BJ (cell line): ENCODE measurements at regions not wholly inside any gene's neighbourhood (a gene's known extent, or its start where the extent isn't known, plus 50 kb on each side); places are given as distances from the start of the nearest gene placed in this dataset.

Source experiments
- CTCF ChIA-PET: fragments of 350-600 bp; formaldehyde crosslinking; extraction: SDS; loops from one replicate; lab custom pipeline; 2021; ENCODE audit warnings: antibody characterized with exemption, inconsistent platforms; lab: Yijun Ruan, JAX
- POLR2A ChIA-PET: fragments of 300-600 bp; sonication (Branson Sonifier 250); formaldehyde crosslinking; extraction: SDS; loops from one replicate; lab custom pipeline; 2021; ENCODE audit warnings: antibody characterized with exemption; lab: Charles Lee
- DNase-seq: peaks from one replicate; pipeline ENCODE4 v3.0.0-alpha.2; 2011; ENCODE audit warnings: low read depth
- H3K27me3 ChIP-seq: 2 replicates; pipeline ENCODE4 v1.6.0; 2011; ENCODE audit warnings: low read length; ENCODE audit not compliant: control insufficient read depth, insufficient read depth
- H3K36me3 ChIP-seq: 2 replicates; pipeline ENCODE4 v1.5.1; 2011; ENCODE audit warnings: low read length; ENCODE audit not compliant: control insufficient read depth, insufficient read depth
- H3K4me3 ChIP-seq: 2 replicates; pipeline ENCODE4 v1.5.1; 2011; ENCODE audit warnings: low read depth, mild to moderate bottlenecking, control low read depth, low read length
- TF ChIP-seq, protein P1 (sequence below): IDR thresholded peaks from 2 replicates; pipeline ENCODE4 v1.5.1; 2011; ENCODE audit warnings: low read depth, mild to moderate bottlenecking, control low read depth, inconsistent platforms, low read length, moderate library complexity; ENCODE audit not compliant: insufficient read depth

DNA sequence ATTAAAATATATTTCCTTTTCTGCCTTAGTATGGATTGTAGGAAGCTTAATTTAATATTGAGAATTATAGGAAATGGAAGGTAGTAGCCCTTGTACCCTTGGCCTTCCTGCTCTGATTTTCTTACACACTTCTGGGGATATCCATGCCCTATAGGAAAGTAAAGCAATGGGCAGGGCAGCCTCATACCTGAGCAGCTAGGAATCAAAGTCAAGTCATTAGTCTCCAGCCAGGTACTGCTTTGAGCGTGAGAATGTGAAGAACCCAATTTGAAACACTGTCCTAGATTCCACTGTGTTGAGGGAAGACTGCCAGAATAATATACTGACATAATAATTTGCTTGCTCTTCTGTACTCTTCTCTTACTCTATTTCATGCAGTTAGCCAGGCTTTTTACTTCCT, 51.0 kb upstream of the L3MBTL3 start:
- TF ChIP-seq, protein P1, sequence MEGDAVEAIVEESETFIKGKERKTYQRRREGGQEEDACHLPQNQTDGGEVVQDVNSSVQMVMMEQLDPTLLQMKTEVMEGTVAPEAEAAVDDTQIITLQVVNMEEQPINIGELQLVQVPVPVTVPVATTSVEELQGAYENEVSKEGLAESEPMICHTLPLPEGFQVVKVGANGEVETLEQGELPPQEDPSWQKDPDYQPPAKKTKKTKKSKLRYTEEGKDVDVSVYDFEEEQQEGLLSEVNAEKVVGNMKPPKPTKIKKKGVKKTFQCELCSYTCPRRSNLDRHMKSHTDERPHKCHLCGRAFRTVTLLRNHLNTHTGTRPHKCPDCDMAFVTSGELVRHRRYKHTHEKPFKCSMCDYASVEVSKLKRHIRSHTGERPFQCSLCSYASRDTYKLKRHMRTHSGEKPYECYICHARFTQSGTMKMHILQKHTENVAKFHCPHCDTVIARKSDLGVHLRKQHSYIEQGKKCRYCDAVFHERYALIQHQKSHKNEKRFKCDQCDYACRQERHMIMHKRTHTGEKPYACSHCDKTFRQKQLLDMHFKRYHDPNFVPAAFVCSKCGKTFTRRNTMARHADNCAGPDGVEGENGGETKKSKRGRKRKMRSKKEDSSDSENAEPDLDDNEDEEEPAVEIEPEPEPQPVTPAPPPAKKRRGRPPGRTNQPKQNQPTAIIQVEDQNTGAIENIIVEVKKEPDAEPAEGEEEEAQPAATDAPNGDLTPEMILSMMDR = no peak
- ChIA-PET CTCF (no interaction called here), POLR2A (no interaction called here)
- Histone ChIP-seq H3K4me3 (no peak overlapping the region), H3K36me3 (no peaks in the 10 kb centered on the region), H3K27me3 (no peaks in the 10 kb centered on the region)
- no peak for DNase-seq

DNA sequence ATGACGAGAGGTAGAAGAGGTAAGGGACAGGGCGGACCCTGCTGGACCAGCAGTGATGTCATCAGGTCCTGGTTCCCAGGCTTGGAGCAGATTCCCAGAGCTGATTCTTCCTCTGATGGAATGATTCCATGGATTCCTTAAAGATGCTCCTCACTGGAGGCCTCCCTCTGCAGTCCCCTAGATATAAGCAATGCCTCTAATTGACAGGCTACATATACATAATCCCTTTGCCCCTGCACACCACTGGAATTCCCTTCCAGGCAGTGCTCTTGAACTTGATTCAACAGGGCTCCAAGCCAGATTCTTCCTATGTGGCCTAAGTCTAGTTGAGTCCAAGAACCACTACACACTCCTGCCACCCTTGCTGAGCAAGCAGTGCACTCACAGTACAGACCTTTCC, 52.3 kb upstream of the L3MBTL3 start:
- Histone ChIP-seq H3K27me3 (no peaks in the 10 kb centered on the region), H3K4me3 (no peak overlapping the region), H3K36me3 (no peaks in the 10 kb centered on the region)
- ChIA-PET POLR2A (no interaction called here), CTCF (interaction anchor here (1.0 kb wide), 1 partner anchor 16 kb away, joined by 3 read pairs; no protein-coding TSS in a partner anchor)
- TF ChIP-seq, protein P1 = no peak
- no peak for DNase-seq

DNA sequence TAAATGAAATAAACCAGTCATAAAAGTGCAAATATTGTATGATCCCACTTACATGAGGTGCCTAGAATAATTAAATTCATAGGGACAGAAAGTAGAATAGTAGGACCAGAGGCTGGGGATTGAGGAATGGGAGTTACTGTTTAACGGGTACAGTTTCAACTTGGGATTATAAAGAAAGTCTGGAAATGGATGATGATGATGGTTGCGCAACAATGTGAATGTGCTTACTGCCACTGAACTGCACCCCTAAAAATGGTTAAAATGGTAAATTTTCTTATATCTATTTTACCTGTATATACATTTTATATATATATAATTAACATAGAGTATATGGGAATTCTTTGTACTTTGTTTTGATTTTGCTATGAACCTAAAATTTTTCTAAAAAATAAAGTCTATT, 53.3 kb upstream of the L3MBTL3 start:
- H3K27me3 ChIP-seq = no peaks in the 10 kb centered on the region
- TF ChIP-seq, protein P1 = no peak
- H3K36me3 ChIP-seq = no peaks in the 10 kb centered on the region
- ChIA-PET CTCF (interaction anchor here (0.5 kb wide), 1 partner anchor 722 kb away, joined by 3 read pairs; no protein-coding TSS in a partner anchor), POLR2A (no interaction called here)
- DNase-seq = no peak
- no peak overlapping the region for H3K4me3 ChIP-seq

DNA sequence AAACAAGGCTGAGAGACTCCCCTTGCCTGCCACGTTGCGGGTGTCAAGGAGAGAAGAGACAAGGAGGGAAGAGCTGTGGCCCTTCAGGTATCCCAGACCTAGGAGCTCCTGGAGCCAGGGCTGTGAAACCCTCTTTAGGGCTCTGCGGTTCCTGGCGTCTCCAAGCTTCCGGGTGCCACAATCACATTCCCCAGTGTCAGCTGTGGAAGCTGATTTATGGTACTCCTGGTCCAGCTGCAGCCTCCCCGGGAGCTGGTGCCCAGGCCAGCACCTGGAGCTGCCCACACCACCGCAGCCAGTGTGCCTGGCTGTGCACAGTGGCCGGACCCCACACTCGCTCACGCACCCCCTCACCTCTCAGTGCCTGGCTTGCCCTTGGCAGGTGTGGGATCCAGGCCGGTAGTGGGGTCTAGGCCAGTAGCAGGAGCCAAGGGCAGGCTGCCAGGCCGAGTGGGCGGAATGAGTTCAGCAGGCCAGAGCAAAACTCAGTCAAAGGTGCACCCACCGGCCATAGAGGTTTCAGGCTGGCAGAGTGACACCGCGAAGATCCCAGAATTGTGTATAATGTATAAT, 58.9 kb upstream of the L3MBTL3 start:
- no peak for DNase-seq
- POLR2A ChIA-PET = no interaction called here
- no peaks in the 10 kb centered on the region for H3K27me3 ChIP-seq
- TF ChIP-seq, protein P1 = no peak
- CTCF ChIA-PET = interaction anchor here (0.7 kb wide), 1 partner anchor 182 kb away, joined by 3 read pairs; no protein-coding TSS in a partner anchor
- no peak overlapping the region for H3K4me3 ChIP-seq
- no peaks in the 10 kb centered on the region for H3K36me3 ChIP-seq

DNA sequence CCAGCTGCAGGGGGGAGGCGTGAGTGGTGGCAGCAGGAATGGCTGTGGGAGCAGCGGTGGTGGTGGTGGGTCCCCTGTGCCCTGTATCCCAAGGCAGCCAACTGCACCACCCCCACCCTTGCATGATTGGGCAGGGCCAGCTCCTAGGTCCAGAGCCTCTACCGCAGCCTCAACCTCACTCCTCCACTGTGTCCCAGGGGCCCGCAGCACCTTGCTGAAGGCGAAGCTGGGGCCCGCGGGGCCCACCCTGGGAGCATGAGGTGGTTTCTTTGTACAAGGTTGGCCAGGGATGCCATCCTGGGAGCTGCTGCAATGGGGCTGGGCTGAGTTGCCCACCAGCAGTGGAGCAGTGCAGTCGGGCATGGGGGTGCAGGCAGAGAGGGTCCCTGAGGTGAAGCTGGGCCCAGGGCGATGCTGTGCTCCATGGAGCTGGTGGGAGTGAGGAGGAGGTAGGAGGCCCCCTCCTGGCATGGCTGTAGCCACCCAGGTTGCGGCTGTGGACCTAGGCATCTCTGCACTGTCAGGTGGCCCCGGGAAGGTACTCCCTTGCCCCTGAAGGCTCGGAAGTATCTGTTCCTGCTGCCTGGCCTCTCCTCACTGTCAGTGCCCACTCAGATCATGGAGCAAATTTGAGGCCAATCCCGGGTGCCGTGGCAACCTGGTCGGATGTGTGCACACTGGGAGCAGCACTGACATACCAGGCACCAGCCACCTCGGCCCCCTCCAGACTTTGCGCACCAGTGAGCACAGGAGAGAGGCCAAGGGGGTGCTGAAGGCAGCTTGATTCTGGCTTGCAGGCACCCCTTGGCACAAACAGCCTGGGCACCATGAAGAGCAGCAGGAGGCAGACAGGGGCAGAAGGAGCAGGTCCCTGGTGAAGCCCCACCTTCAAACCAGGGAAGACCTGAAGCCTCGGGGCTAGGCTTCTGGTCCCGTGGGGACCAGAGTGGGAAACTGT, 60.2 kb upstream of the L3MBTL3 start:
- POLR2A ChIA-PET = no interaction called here
- no peak for DNase-seq
- no peaks in the 10 kb centered on the region for H3K27me3 ChIP-seq
- TF ChIP-seq, protein P1 = no peak
- no peaks in the 10 kb centered on the region for H3K36me3 ChIP-seq
- CTCF ChIA-PET = interaction anchor here (1.0 kb wide), 1 partner anchor 10 kb away, joined by 3 read pairs; no protein-coding TSS in a partner anchor
- no peak overlapping the region for H3K4me3 ChIP-seq
